Stimulated activated CD8-positive, alpha-beta memory T cell treated with anti-CD3 and anti-CD28 coated beads, Interleukin-12 subunit alpha, Interleukin-12 subunit beta, amount 100 ng/mL, for 24 hours (primary cell): ENCODE measurements at regions not wholly inside any gene's neighbourhood (a gene's known extent, or its start where the extent isn't known, plus 50 kb on each side); places are given as distances from the start of the nearest gene placed in this dataset.

ENCODE experiments used
- DNase-seq: peaks from one replicate; pipeline ENCODE4 v3.0.0-alpha.2; 2020; ENCODE audit errors: extremely low read depth

DNA sequence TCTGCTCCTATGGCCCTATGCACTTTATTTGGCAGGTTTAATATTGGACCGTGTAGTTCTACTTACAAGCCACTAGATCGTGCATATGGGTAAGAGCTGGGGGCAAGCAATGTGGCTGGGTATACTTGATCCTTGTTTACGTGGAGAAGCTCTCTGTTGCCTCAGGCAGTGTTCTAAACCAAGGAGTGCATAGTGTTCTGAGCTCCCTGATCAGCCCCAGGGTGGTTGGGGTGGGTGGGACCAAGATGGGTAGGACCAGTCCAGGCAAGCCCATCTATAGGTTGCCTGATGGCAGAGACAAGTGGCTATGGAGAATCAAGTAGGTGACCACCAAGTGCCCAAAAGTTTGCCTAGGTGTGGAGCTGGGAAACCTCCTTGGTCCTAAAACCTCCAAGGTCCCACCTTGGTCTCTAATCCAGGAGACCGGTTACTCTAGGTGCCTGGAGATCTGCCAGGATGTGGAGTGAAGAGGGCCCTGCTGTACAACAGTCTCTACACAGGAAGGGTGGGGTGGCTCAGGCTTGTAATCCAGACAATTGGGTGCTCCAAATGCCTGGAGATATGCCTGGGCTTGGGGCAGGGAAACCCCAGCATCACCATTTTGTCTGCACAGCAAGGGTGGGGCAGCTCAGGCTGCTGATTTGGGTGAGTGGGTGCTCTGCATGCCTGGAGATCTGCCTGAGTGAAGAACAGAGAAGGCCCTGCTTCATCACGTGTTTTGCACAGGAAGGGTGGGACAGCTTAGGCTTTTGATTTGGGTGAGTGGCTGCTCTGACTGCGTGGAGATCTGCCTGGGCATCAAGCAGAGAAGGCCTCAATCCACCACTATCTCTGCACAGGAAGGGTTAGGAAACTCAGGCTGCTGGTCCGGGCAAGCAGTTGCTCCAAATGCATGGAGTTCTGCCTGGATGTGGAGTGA is 659.8 kb downstream of the TLE4 start:
- no peak for DNase-seq

DNA sequence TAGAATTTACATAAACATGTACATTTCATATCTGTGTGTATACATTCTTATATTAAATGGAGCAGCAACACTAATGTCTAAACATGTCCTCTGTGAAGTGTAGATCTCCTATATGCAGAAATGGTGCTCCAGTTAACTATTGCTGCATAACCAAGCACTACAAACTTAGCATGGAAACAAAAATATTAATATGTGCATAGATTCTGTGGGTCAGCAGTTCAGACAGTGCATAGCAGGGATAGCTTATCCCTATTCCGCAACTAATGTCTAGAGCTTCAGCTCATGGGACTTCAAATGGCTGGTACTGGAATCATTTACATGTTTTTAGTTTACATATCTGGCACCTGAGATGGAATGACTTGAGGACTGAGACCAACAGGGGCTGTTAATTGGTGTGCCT is 652.1 kb downstream of the TLE4 start:
- no peak for DNase-seq

DNA sequence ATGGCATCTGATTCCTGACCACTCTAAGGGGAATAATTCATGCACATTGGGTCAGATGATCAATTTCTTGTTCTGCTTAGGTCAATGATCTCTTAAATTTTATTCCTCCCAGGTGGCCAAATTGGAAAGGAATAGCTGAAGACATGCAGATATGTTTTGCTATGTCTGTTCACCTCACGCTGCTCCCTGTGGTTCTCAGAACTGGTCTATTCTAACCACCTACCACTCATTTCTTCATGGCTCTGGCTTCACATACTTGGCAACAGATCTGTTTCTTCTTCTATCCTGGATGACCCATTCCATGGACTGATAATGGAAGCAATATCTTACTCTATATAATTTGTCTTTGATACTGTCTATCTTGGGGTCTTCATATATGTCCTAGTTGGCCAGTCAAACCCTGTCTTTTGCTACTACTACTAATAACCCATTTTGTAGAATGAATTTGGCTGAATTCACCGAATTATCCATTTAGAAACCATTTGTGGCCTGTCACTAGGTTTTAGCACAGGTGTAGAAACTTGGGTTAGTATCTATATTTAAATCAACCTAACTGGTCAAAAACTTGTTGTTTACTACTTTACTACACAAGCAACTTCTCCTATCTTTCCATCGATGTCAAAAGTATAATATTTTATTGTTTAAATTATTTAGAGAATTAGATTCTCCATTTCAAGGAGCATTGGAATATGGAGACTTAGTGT is 650.9 kb downstream of the TLE4 start:
- DNase-seq = no peak

DNA sequence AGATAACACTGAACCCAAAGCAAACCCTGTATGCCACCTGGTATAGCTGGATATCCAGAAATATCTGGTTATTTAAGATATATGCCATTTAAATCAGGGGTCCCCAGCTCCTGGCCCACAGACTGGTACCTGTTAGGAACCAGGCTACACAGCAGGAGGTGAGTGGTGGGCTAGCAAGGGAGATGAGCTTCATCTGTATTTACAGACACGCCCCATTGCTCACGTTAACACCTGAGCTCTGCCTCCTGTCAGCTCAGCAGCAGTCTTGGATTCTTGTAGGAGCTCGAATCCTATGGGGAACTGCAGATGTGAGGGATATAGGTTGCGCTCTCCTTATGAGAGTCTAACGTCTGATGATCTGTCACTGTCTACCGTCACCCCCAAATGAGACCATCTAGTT is 646.6 kb downstream of the TLE4 start:
- no peak for DNase-seq

DNA sequence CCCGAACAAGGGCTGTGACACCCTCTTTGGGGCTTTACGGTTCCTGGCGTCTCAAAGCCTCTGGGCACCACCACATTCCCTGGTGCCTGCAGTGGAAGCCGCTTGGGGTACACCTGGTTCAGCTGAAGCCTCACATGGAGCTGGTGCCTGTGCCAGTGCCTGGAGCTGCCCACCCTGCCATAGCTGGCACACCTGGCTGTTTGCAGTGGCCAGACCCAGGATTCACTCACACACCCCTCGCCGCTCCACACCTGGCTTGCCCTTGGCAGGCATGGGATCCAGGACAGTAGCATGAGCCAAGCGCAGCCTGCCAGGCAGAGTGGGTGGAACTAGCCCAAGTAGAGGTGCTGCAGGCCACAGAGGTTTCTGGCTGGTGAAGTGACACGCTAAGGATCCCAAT is 641.8 kb downstream of the TLE4 start:
- no peak for DNase-seq

DNA sequence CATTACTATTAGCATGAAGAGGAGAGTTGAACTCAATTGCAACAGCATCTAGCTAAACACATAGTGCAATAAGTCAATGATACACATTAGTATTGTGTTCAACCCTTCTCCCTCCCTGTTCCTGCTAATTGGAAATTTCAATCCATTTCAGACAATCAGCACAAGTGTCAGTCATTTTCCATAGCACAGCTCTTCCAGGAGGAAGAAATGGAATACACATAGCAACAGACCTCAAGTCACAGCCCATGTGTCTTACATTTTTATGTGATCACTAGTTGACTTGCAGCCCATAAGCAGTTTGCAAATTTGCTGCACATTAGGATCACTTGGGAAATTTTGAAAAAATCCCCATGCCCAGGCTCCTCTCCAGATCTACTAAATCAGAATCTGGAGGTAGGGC is 636.9 kb downstream of the TLE4 start:
- no peak for DNase-seq

DNA sequence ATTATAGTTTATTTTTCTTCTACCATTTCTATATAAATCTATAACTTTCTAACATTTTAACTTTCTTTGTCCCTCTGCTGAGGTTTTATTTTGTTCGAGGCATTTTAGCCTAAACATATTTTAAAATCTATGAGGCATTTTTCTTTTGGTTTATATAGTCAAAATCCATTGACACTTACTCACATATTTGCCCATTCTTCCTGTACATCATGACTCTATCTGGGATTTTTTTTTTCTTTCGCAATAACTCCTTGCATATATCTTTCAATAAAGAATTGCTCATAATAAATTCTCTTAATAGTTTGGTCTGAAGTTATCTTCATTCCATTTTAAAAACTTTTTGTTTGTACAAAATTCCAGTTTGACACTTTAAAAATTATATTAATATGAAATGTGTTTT is 632.3 kb downstream of the TLE4 start:
- no peak for DNase-seq

DNA sequence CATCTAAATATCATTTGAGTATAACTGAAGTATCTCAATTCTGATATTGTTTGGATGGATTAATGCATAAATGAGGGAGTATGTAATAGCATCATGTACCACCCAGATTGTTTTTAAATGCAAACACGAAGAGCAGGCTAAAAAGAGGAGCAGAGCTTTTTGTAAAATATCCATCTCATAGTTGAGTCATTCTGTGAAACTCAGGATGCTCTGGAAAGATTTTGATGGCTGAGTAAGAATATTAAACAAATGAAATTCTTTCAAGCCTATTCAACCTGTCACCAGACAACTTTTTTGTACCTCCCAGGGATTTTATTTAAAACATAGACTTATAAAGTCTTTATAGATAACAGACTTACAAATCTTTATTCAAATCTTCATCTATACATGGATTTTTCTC is 625.9 kb downstream of the TLE4 start:
- no peak for DNase-seq

DNA sequence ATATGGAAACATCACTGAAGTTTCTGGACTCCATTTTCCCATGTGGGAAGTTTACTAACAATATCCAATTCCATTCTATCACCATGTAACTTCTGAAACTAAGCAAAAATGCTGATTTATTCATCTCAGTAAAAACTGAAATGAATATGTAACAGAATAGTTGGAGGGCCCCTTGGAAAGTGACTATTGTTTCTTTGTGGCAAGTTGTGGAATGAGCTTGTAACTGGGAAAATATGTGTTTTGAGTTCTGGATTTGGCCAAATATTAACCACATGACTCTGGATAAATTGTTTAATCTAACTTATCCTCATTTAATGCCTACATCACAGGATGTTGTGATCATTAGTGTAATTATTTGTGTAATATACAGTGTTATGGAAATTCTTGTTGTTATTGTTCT is 619.3 kb downstream of the TLE4 start:
- DNase-seq = no peak

DNA sequence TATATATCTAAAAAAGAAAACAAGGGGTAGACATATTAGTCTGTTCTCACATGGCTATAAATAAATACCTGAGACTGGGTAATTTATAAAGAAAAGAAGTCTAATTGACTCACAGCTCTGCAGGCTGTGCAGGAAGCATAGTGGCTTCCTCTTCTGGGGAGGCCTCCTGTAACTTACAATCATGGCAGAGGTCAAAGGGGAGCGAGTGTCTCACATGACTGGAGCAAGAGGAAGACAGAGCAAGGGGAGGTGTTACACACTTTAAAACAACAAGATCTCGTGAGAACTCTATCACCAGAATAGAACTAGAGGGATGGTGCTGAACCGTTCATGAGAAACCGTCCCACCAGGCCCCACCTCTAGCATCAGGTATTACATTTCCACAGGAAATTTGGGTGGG is 616.8 kb downstream of the TLE4 start:
- DNase-seq = no peak

DNA sequence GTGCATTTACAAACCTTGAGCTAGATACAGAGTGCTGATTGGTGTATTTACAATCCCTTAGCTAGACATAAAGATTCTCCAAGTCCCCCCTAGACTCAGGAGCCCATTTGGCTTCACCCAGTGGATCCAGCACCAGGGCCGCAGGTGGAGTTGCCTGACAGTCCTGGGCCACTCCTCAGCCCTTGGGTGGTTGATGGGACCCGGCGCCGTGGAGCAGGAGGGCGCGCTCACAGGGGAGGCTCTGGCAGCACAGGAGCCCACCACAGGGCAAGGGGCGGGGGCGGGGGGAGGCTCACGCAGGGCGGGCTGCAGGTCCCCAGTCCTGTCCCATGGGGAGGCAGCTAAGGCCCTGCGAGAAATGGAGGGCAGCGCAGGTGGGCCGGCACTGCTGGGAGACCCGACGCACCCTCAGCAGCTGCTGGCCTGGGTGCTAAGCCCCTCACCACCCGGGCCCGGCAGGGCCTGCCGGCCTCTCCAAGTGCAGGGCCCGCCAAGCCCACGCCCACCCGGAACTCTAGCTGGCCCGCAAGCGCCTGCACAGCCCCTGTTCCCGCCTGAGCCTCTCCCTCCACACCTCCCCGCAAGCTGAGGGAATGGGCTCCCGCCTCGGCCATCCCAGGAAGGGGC is 613.5 kb downstream of the TLE4 start:
- DNase-seq = no peak

DNA sequence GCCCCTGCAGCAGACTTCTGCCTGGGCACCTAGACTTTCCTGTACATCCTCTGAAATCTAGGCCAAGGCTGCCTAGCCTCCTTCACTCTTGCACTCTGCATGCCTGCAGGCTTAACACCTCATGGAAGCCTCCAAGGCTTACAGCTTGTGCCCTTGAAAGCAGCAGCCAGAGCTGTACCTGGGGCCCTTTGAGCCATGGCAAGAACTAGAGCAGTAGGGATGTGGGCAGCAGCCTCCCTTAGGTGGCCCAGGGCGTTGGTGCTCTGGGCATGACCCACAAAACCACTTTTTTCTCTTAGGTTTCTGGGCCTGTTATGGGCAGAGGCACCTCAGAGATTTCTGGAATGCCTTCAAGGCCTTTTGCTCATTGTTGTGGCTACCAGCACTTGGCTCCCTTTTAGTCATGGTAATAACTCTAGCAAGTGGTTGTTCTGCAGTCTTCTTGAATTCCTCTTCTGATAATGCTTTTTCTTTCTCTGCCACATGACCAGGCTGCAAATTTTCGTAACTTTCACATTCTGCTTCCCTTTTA is 606.2 kb downstream of the TLE4 start:
- no peak for DNase-seq

DNA sequence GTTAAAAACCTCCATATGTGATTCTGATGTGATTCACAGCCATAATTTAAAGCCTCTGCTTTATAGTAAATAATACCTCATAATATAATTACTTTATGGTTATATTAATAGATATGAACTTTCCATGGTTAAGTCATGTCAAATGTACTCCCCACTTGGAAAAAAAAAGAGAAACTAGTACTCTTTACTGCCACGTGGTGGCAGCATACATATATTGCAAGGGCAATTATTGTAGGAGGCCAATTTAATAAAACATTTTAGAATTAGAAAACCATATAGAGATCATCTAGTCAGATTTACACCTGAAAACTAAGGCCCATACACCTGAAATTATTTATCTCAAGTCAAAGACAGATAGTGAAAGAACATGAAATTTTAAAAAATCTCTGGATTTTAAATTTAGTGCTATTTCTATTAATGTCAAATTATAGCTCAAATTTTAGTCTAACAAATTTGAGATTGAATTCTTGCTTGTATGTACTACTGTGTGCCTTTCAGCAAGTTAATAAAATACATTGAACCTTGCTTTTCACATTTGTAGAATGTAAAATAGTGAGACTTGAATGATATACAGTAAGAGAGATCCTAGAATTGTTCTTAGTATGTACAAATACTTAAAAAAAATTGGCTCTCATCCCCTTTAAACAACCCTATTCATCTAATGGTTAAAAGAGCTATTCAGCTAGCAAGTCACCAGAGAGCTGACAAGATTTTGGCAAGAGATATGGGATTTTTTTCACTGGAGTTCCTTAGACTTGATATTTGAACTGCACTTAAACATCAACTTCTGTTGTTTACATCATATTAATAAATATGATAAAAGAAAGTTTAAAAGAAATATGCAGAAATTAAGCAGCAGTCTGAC is 603.8 kb downstream of the TLE4 start:
- no peak for DNase-seq

DNA sequence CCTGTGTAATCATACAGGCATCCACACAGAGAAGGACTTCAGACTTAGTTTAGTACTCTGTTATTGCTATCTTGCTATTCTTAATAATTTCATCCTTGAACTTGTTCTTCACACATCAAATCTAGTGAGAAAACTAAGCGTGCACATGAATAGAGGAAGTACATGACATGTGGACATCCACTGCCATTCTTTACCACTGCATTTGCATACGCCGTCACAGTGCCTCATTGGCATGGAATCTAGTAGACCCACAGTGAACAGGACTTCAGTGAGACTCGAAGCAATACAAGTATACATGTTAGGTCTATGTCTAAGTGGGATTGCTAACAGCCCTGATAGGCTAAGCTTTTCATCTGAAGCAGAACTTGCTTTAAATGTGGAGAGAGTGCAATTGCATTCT is 592.1 kb downstream of the TLE4 start:
- DNase-seq = no peak

DNA sequence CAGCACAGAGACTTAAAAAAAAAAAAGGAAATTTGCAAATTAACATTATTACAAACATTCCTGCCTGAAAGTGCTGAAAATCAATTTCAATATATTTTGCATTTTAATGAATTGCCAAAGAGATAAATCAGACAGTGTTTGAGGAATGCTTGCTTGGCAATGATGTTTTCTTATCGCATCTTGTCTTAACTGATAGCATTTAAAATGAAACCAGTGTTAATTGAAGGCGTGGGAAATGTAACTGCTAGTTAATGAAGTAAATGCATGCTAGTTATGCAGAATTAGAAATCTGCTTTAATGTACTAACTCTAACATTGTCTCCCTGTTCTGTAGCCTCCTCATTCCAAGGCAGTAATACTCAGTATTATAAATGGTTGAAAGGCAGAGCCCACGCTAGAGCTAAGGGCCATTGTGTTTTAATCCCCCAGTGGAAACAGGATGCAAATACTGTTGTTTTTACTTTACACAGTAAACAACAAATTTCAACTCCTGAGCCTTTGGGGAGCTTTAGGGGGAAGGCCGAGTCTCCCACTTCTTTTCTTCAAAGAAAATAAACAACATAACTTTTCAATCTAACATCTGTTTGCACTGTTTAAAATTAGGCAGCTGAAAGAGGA is 586.9 kb downstream of the TLE4 start:
- no peak for DNase-seq

DNA sequence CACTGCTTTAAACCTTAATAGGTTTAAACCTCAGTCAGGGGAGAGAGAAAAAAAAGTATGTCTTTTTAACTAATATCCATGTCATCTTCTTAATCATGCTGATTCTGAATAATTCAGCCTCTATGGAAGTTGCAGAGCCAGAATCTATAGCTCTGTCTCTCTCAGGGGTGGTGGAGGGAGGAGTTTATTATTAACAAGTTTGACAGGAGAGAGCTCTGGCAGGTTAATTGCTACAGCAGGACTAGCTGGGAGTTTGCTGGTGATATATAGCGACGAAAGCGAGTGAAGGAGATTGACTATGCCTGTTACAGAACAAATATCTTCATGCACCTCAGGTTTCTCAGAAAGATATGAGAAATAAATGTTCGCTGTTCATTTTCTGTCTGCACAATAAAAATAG is 586.4 kb downstream of the TLE4 start:
- no peak for DNase-seq

DNA sequence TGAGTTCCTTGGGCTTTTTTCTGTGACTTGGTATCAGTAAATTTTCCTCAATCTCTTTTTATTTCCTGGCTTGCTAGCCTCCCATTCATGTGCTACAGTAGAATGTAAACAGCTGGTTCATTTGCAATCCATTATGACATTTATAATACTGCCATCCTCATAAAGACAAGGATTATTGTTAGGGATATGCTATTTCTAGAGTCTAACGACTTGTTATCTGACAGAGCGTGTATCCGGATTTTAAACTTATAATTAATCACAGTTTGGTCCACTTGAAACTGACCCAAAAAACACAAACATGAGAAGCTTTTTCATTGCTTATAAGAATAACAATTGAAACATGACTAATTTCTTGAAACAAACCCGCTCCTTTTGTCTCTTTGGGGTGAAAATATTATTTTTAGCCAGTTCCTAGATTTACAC is 585.8 kb downstream of the TLE4 start:
- no peak for DNase-seq

DNA sequence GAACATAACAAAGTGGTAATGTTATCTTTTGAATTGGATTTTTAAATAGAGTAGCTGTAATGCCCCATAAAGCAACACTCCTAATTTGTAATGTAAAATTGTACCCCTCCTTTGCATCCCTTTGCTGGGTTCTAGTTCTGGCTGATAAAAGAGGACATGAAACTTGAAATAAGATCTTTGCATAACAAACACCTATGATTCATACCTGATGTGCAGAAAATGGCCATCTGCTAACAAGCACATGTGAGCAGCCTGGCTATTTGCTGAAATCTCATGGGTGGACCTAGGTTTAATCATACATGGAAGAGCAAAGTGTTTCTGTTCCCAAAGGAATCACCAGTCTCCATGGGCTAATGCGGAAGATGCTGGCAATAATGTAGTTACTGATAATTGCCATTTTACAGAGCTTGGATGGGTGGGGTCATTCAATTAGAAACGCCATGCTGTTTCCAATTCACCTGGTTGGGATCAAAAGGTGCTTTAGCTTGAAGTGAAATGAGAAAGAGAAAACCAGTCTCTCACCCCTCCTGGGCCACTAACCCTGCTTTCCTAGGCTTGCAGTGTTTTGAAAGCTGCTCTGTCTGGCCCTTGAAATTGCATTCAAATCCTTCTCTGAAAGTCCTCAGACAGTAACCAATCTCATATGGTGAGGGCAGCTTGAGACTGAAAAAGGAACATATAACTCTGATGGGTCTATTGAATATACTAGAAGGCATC is 585.1 kb downstream of the TLE4 start:
- DNase-seq = no peak

DNA sequence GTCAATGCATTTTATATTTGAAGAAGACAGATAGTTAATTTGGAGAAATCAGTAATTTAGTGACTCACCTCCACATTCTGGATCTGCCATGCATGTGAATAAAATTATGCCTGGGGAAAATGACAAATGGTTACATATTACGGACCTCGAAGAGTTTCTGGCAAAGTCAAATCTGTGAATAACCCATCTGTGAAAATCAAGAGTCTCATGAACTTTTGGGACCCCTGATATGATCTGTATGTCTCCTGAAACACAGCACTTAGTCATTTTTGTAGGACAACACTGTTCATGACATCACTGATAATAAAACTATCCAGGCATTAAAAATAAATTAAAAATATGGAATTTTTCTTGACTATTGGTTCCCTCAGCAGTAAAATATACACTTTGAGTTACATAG is 584.5 kb downstream of the TLE4 start:
- DNase-seq = no peak

DNA sequence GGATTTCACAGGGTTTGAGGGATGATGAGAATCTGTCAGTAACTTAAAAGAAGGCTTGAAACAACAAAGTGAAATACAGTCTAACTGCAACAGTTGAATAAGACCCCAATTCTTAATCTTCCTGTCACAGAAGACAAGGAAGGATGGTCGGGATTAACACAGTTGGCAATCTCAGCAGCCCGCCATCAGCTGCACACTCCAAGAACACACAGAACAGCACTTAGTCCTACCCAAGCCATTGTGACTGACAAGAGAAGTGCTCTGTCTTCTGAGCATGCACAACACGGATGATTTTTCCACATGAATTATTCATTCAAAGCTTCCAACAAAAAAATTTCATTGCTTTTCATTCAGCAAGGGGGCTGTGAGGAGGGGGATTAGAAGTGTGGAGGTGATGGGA is 576.1 kb downstream of the TLE4 start:
- DNase-seq = no peak

DNA sequence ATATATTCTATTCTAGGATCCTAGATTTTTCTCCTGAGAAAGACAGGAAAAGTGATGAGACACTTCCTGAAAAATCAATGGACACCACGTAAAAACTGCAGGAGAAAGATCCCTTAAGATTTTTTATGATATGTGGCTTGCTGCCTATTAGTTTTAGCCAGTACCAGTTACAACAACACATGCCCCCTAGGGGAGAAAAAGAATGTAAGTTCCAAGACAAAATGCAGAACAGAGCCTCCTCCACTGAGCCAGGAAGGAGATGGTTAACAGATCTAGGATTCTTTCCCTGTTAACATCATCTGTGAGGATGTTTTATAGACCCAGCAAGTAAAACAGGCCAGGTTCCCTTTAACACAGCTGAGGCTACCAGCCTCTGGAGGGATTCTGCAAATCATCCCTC is 574.7 kb downstream of the TLE4 start:
- DNase-seq = no peak
